22Rv1 (cell line): ENCODE measurements at regions not wholly inside any gene's neighbourhood (a gene's known extent, or its start where the extent isn't known, plus 50 kb on each side); places are given as distances from the start of the nearest gene placed in this dataset.
"Not testable (repeated sequence)": the region's sequence is repeated elsewhere in the genome, so short reads cannot be mapped to it uniquely, and the experiment has no call there.

Experiments
- ZFX ChIP-seq: fragments of 450-650 bp; IDR thresholded peaks from 2 replicates; pipeline ENCODE4 v1.6.1; 2017; ENCODE audit warnings: antibody characterized with exemption, borderline replicate concordance
- TF ChIP-seq, protein P1 (sequence below): fragments of 450-650 bp; IDR thresholded peaks from 2 replicates; pipeline ENCODE4 v1.5.1; 2017; ENCODE audit warnings: mild to moderate bottlenecking

DNA sequence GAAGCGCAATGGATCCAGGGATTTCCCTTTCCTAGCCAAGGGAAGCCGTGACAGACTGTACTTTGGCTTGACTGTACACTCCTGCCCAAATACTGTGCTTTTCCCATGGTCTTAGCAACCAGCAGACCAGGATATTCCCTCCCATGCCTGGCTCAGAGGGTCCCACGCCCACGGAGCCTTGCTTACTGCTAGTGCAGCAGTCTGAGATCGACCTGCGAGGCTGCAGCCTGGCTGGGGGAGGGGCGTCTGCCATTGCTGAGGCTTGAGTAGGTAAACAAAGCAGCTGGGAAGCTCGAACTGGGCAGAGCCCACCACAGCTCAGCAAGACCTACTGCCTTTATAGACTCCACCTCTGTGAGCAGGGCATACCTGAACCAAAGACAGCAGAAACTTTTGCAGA is 155.4 kb downstream of the JRKL start:
- TF ChIP-seq, protein P1, sequence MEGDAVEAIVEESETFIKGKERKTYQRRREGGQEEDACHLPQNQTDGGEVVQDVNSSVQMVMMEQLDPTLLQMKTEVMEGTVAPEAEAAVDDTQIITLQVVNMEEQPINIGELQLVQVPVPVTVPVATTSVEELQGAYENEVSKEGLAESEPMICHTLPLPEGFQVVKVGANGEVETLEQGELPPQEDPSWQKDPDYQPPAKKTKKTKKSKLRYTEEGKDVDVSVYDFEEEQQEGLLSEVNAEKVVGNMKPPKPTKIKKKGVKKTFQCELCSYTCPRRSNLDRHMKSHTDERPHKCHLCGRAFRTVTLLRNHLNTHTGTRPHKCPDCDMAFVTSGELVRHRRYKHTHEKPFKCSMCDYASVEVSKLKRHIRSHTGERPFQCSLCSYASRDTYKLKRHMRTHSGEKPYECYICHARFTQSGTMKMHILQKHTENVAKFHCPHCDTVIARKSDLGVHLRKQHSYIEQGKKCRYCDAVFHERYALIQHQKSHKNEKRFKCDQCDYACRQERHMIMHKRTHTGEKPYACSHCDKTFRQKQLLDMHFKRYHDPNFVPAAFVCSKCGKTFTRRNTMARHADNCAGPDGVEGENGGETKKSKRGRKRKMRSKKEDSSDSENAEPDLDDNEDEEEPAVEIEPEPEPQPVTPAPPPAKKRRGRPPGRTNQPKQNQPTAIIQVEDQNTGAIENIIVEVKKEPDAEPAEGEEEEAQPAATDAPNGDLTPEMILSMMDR, result not testable (repeated sequence)
- not testable (repeated sequence) for TF ChIP-seq ZFX
